ENCODE measurements at regions not wholly inside any gene's neighbourhood (a gene's known extent, or its start where the extent isn't known, plus 50 kb on each side); places are given as distances from the start of the nearest gene placed in this dataset.

GRCh38 chr9:25260046-25260445 lies 418.2 kb downstream of the TUSC1 start:
- no peak overlapping the region for H3K4me3 ChIP-seq (ENCODE audit: severe bottlenecking)
- H3K27me3 ChIP-seq (ENCODE audit: insufficient read depth, poor library complexity, severe bottlenecking) = peaks cover 4% of the 10 kb centered on the region
- H3K9me3 ChIP-seq (ENCODE audit: severe bottlenecking) = no peaks in the 10 kb centered on the region
- no peaks in the 10 kb centered on the region for H3K36me3 ChIP-seq (ENCODE audit: low read depth)
- no peaks in the 10 kb centered on the region for H3K4me1 ChIP-seq (ENCODE audit: insufficient read depth, poor library complexity, severe bottlenecking)
- ATAC-seq (ENCODE audit: low read depth) = no peak
- H3K27ac ChIP-seq (ENCODE audit: poor library complexity, severe bottlenecking) = no peak overlapping the region
- DNase-seq (ENCODE audit: low spot score) = no peak
- TF ChIP-seq CTCF (IDR thresholded peaks at IDR 0.05; ENCODE audit: poor library complexity, severe bottlenecking) = no peak

GRCh38 chr9:25255216-25255615 lies 423.0 kb downstream of the TUSC1 start:
- ATAC-seq (ENCODE audit: low read depth) (no peak), DNase-seq (ENCODE audit: low spot score) (no peak)
- H3K9me3 ChIP-seq (ENCODE audit: severe bottlenecking) = no peaks in the 10 kb centered on the region
- no peak overlapping the region for H3K27ac ChIP-seq (ENCODE audit: poor library complexity, severe bottlenecking)
- TF ChIP-seq CTCF (IDR thresholded peaks at IDR 0.05; ENCODE audit: poor library complexity, severe bottlenecking) = no peak
- H3K4me3 ChIP-seq (ENCODE audit: severe bottlenecking) = no peak overlapping the region
- no peaks in the 10 kb centered on the region for H3K27me3 ChIP-seq (ENCODE audit: insufficient read depth, poor library complexity, severe bottlenecking)
- H3K36me3 ChIP-seq (ENCODE audit: low read depth) = no peaks in the 10 kb centered on the region
- H3K4me1 ChIP-seq (ENCODE audit: insufficient read depth, poor library complexity, severe bottlenecking) = no peaks in the 10 kb centered on the region

- no peaks in the 10 kb centered on the region for H3K36me3 ChIP-seq (ENCODE audit: low read depth)
- H3K4me3 ChIP-seq (ENCODE audit: severe bottlenecking) = no peak overlapping the region
- H3K27me3 ChIP-seq (ENCODE audit: insufficient read depth, poor library complexity, severe bottlenecking) = no peaks in the 10 kb centered on the region
- no peak for TF ChIP-seq CTCF (IDR thresholded peaks at IDR 0.05; ENCODE audit: poor library complexity, severe bottlenecking)
- DNase-seq (ENCODE audit: low spot score) (no peak), ATAC-seq (ENCODE audit: low read depth) (no peak)
- no peaks in the 10 kb centered on the region for H3K9me3 ChIP-seq (ENCODE audit: severe bottlenecking)
- H3K4me1 ChIP-seq (ENCODE audit: insufficient read depth, poor library complexity, severe bottlenecking) = no peaks in the 10 kb centered on the region
- H3K27ac ChIP-seq (ENCODE audit: poor library complexity, severe bottlenecking) = no peak overlapping the region
Measured at GRCh38 chr9:25254051-25254450, 424.2 kb downstream of the TUSC1 start.

- Histone ChIP-seq H3K9me3 (ENCODE audit: severe bottlenecking) (no peaks in the 10 kb centered on the region), H3K27ac (ENCODE audit: poor library complexity, severe bottlenecking) (no peak overlapping the region), H3K4me3 (ENCODE audit: severe bottlenecking) (no peak overlapping the region), H3K27me3 (ENCODE audit: insufficient read depth, poor library complexity, severe bottlenecking) (no peaks in the 10 kb centered on the region), H3K4me1 (ENCODE audit: insufficient read depth, poor library complexity, severe bottlenecking) (no peaks in the 10 kb centered on the region), H3K36me3 (ENCODE audit: low read depth) (no peaks in the 10 kb centered on the region)
- TF ChIP-seq CTCF (IDR thresholded peaks at IDR 0.05; ENCODE audit: poor library complexity, severe bottlenecking) = no peak
- no peak for DNase-seq (ENCODE audit: low spot score)
- no peak for ATAC-seq (ENCODE audit: low read depth)
Measured at GRCh38 chr9:25241421-25241820, 436.8 kb downstream of the TUSC1 start.

GRCh38 chr9:25226901-25227686 lies 451.1 kb downstream of the TUSC1 start:
- DNase-seq (ENCODE audit: low spot score) = no peak
- TF ChIP-seq CTCF (IDR thresholded peaks at IDR 0.05; ENCODE audit: poor library complexity, severe bottlenecking) = no peak
- Histone ChIP-seq H3K27ac (ENCODE audit: poor library complexity, severe bottlenecking) (no peak overlapping the region), H3K36me3 (ENCODE audit: low read depth) (no peaks in the 10 kb centered on the region), H3K27me3 (ENCODE audit: insufficient read depth, poor library complexity, severe bottlenecking) (no peaks in the 10 kb centered on the region), H3K4me1 (ENCODE audit: insufficient read depth, poor library complexity, severe bottlenecking) (no peaks in the 10 kb centered on the region), H3K4me3 (ENCODE audit: severe bottlenecking) (no peak overlapping the region), H3K9me3 (ENCODE audit: severe bottlenecking) (no peaks in the 10 kb centered on the region)
- no peak for ATAC-seq (ENCODE audit: low read depth)

Data from RWPE2 (cell line).